Posterior vena cava (tissue), 2 donors: ENCODE measurements at regions not wholly inside any gene's neighbourhood (a gene's known extent, or its start where the extent isn't known, plus 50 kb on each side); places are given as distances from the start of the nearest gene placed in this dataset.
"Not testable (repeated sequence)": the region's sequence is repeated elsewhere in the genome, so short reads cannot be mapped to it uniquely, and the experiment has no call there.

Experiments
- DNase-seq: peaks from one replicate; pipeline ENCODE4 v3.0.0-alpha.2; 2020; ENCODE audit warnings: low spot score
- intact Hi-C, 2 donors: fragments of 100-400 bp; cut with DNase I; formaldehyde crosslinking; loops; one replicate each; pipeline versions ENCODE4 v1.14.1 to v1.14.2; 2022 to 2023
- donor health status: DM: yes; HTN: yes; CAD: no.
- donor health status: DM: yes; HTN: yes; CAD: no.

DNA sequence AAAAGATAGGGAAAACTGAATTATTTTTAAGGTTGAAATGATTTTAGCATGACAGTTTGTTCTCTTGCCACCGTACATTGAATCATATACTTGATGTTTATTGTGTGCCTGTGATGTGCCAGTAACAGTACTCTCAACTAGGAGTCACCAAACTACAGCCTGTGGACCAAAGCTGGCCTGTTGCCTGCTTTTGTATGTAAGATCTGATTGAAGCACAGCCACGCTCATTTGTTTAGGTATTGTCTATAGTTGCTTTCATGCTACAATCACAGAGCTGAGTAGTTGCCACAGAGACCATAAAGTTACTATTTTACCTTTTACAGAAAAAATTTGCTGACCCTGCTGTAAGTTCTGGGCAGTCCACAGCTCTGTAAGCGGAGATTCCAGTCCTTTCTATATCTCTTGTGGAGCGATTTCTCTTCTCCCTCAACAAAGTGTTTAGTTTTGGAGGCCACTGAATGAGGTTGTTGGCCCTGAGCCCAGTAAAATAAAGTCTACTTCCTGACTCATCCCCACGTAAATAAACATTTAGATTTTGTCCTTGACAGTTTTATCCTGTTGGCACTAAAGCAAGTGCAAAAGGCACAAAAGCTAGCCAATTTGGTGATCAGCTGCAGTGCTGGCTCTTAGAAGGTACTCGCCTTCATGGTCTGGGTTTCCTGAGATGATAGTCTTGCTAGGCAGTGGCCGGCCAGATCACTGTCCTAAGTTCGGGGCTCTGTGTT lies 180.2 kb upstream of the ZNF92 start:
- intact Hi-C loops, DNase-seq: not testable (repeated sequence)

- intact Hi-C loops, DNase-seq: not testable (repeated sequence)
Observed at GRCh38 chr7:65177041-65177440, 170.6 kb upstream of the ERV3-1 start.

DNA sequence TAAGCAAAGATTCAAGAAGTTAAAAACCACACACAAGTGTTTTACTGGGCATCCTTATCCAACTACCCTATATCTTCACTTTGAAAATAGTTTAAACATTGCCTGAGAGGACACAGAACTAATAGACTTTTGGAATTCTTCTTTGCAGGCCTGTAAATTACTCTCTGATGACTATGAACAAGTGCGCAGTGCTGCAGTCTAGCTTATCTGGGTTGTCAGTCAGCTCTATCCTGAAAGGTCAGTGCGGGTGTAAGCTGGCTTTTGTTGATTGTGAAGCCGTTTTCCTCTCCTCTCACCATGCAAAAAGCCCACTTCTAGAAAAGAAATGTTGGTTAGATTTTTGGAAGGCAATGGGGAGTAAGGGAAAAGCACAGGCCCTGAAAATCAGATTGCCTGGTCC lies 143.6 kb upstream of the ERV3-1 start:
- intact Hi-C loops, DNase-seq: not testable (repeated sequence)

- DNase-seq, intact Hi-C loops: not testable (repeated sequence)
Observed at GRCh38 chr7:65146118-65146914, 139.8 kb upstream of the ERV3-1 start.

DNA sequence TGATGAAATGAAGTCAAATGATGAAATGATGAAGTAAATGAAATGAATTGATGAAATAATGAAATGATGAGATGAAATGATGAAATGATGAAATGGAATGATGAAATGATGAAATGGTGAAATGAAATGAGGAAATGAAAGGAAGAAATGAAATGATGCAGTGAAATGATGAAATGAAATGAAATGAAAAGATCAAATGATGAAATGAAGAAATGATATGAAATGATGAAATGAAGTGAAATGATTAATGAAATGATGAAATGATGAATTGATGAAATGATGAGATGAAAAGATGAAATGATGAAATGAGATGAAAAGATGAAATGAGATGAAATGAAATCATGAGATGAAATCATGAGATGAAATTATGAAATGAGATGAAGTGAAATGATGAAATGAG lies 139.2 kb upstream of the ERV3-1 start:
- intact Hi-C loops, DNase-seq: not testable (repeated sequence)

GRCh38 chr7:65145008-65145407 lies 138.5 kb upstream of the ERV3-1 start:
- intact Hi-C loops, DNase-seq: not testable (repeated sequence)

GRCh38 chr7:65144557-65144956 lies 138.1 kb upstream of the ERV3-1 start:
- DNase-seq, intact Hi-C loops: not testable (repeated sequence)

DNA sequence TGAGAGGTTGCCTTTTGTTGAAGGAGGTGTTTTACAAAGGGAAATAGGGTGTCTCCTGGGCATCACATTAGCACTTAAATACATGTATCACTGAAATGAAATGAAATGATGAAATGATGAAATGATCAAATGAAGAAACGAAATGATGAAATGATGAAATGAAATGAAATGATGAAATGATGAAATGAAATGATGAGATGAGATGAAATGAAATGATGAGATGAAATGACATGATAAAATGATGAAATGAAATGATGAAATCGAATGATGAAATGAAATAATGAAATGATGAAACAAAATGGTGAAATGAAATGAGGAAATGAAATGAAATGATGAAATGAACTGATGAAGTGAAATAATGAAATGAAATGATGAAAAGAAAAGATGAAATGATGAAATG lies 137.6 kb upstream of the ERV3-1 start:
- DNase-seq, intact Hi-C loops: not testable (repeated sequence)

DNA sequence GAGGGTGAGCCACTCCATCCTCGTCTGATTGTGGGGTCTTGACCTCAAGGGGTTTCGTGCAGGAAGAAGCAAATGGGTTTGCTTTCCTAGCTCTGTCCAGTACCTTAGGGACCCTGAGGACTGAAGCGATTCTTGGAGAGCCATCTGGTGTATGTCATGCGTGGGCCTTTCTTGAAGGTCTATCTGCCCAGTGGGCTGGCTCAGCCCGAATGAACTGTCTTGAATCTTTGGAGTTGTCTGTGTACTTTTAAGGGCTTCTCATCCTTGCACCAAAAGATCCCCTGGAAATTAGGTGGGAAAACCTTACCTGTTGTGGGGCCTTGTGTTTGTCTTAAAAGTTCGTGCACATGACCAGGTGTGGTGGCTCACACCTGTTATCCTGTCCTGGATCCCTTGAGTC lies 135.4 kb upstream of the ERV3-1 start:
- intact Hi-C loops, DNase-seq: not testable (repeated sequence)

- DNase-seq, intact Hi-C loops: not testable (repeated sequence)
Observed at GRCh38 chr7:65141405-65141778, 134.9 kb upstream of the ERV3-1 start.

GRCh38 chr7:65140543-65141404 lies 134.3 kb upstream of the ERV3-1 start:
- DNase-seq, intact Hi-C loops: not testable (repeated sequence)

DNA sequence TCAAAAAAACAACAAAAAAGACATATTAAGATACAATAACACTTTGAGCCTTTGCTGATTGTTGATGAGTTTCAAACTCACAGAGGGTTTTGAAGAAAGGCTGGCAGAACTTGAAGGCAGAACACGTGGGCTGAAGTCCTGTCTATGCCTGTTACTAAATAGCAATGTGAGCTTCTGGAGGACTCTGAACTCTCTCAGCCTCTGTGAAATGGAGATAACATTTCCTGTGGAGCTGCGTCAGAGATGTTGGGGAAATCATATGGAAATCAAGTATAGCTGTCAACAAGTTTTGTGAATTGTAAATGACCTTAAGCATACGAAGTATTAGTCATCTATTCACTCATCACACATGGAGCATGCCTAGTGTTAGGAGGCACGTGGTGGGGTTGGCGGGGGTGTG lies 130.4 kb upstream of the ERV3-1 start:
- DNase-seq, intact Hi-C loops: not testable (repeated sequence)

GRCh38 chr7:65133087-65133486 lies 126.6 kb upstream of the ERV3-1 start:
- DNase-seq, intact Hi-C loops: not testable (repeated sequence)

DNA sequence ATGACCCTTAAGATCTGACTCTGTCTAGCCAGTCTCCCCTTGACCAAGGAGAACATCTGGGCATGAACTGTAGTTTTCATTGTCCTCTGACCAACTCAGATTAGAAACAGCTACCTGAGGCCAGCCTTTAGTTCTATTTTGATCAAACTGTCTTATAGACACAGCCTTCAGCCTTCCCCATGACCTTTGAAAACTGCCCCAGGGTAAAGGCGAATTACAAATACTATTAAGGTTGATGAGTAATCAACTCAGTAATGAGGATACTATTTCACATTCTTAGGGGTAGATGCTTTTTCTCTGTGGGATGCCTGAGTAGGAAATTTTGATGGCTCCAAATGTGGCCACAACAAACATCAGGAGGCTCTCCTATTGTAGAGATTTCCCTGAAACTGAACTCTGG lies 125.8 kb upstream of the ERV3-1 start:
- intact Hi-C loops, DNase-seq: not testable (repeated sequence)

- intact Hi-C loops, DNase-seq: not testable (repeated sequence)
Observed at GRCh38 chr7:65127364-65127763, 120.9 kb upstream of the ERV3-1 start.

- intact Hi-C loops, DNase-seq: not testable (repeated sequence)
Observed at GRCh38 chr7:65124600-65124999, 118.1 kb upstream of the ERV3-1 start.

- DNase-seq, intact Hi-C loops: not testable (repeated sequence)
Observed at GRCh38 chr7:65105650-65106203, 99.2 kb upstream of the ERV3-1 start.

- intact Hi-C loops, DNase-seq: not testable (repeated sequence)
Observed at GRCh38 chr7:65100499-65100898, 94.0 kb upstream of the ERV3-1 start.

- DNase-seq, intact Hi-C loops: not testable (repeated sequence)
Observed at GRCh38 chr7:65081669-65082055, 75.2 kb upstream of the ERV3-1 start.
